Small intestine (tissue), 7 donors: ENCODE measurements at regions not wholly inside any gene's neighbourhood (a gene's known extent, or its start where the extent isn't known, plus 50 kb on each side); places are given as distances from the start of the nearest gene placed in this dataset.

ENCODE experiments used
- DNase-seq, 2 donors: peaks; one replicate each; pipeline versions ENCODE4 v3.0.0 to v3.0.0-alpha.2; 2013
- FAIRE-seq: peaks from 2 replicates; lab custom pipeline; 2012; peaks lifted over from hg19 to GRCh38; lab: Jason Lieb, UNC
- H3K27ac ChIP-seq, 3 donors: one replicate each; pipeline ENCODE4 v1.5.1; 2013; ENCODE audit warnings: low read length in 2 of 3, mild to moderate bottlenecking in 2 of 3, control low read depth in 1 of 3, inconsistent platforms in 1 of 3, low read depth in 1 of 3, moderate library complexity in 1 of 3
- H3K27me3 ChIP-seq, 3 donors: one replicate each; pipeline ENCODE4 v1.6.1; 2013; ENCODE audit warnings: low read length in 3 of 3, inconsistent platforms in 1 of 3; ENCODE audit not compliant: control insufficient read depth in 3 of 3, insufficient read depth in 3 of 3
- H3K36me3 ChIP-seq, 3 donors: one replicate each; pipeline ENCODE4 v1.6.1; 2013; ENCODE audit warnings: low read length in 3 of 3, inconsistent platforms in 1 of 3, low read depth in 1 of 3, mild to moderate bottlenecking in 1 of 3, moderate library complexity in 1 of 3; ENCODE audit not compliant: control insufficient read depth in 3 of 3, insufficient read depth in 2 of 3
- H3K4me1 ChIP-seq, 3 donors: one replicate each; pipeline ENCODE4 v1.6.1; 2013; ENCODE audit warnings: low read length in 2 of 3, inconsistent platforms in 1 of 3, low read depth in 1 of 3, mild to moderate bottlenecking in 1 of 3, moderate library complexity in 1 of 3; ENCODE audit not compliant: control insufficient read depth in 3 of 3, insufficient read depth in 2 of 3
- H3K4me3 ChIP-seq, 3 donors: one replicate each; pipeline ENCODE4 v1.5.1; 2013; ENCODE audit warnings: low read length in 3 of 3, control low read depth in 1 of 3, inconsistent platforms in 1 of 3, low read depth in 1 of 3, mild to moderate bottlenecking in 1 of 3, moderate library complexity in 1 of 3
- H3K9me3 ChIP-seq, 2 donors: one replicate each; pipeline ENCODE4 v1.6.1; 2013; ENCODE audit warnings: low read depth in 1 of 2, low read length in 1 of 2; ENCODE audit not compliant: control insufficient read depth in 2 of 2, insufficient read depth in 1 of 2
- WGBS, 3 donors: extraction: QIAGEN DNeasy Blood & Tissue Kit; methylation state at CpG; one replicate each; pipeline ENCODE4 v1.1.7; 2013; 5-methylcytosine and 5-hydroxymethylcytosine counted together
- donor health status: healthy with polysubstance abuse.
- donor health status: control.
- donor health status: control.
- donor health status: Bipolar disorder and iron deficiency.
- donor health status: healthy.

DNA sequence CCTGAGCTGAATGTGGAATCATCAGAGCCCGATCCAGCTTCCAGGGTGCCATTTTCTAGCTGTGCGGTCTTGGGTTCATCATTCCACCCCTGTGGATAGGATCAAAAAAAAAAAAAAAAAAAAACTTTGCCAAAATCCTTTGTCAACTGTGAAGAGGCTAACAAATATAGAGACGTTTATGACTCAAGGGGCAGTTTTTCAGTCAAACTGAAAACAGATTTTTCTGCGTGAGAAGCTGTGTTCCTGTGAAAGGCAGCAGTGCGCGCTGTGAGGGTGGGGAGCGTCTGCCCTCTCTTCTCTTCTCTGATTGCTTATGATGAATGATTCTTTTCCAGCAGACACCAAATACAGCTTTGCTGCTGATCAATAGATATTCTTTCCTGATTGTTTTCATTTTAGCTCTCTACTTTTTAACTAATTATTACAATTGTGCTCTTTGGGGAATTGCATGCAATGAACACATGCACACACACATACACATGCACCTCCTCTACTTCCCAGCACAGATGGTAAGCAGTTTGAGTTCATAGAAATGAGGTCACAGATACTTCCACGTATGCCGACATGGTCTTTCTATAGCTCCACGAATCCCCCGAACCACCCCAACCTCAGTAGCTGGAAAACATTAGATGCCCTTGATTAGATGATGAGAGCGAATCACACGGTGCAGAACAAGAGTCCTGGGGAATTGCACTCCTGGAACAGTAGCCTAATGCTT, 175.4 kb downstream of the NRP2 start:
- no peak for FAIRE-seq
- no peaks in the 10 kb centered on the region for H3K4me1 ChIP-seq
- WGBS, 3 donors = 83 to 95% (median 88%) methylated on average over 13 of the region's 13 CpGs
- no peak overlapping the region for H3K4me3 ChIP-seq
- H3K9me3 ChIP-seq = no peaks in the 10 kb centered on the region
- no peak overlapping the region for H3K27ac ChIP-seq
- no peaks in the 10 kb centered on the region for H3K27me3 ChIP-seq
- DNase-seq = no peak
- no peaks in the 10 kb centered on the region for H3K36me3 ChIP-seq

- no peaks in the 10 kb centered on the region for H3K4me1 ChIP-seq
- peaks cover 0 to 3% (median 0%) of the 10 kb centered on the region in 3 donors for H3K27me3 ChIP-seq
- WGBS, 3 donors = 60 to 63% (median 60%) methylated on average over 3 of the region's 3 CpGs
- H3K9me3 ChIP-seq = no peaks in the 10 kb centered on the region
- DNase-seq (no peak), FAIRE-seq (no peak)
- H3K27ac ChIP-seq = no peak overlapping the region
- no peaks in the 10 kb centered on the region for H3K36me3 ChIP-seq
- no peak overlapping the region for H3K4me3 ChIP-seq
Measured at GRCh38 chr2:205852457-205852856, 170.2 kb downstream of the NRP2 start.

- no peaks in the 10 kb centered on the region for H3K36me3 ChIP-seq
- 86 to 92% (median 88%) methylated on average over 5 of the region's 5 CpGs for WGBS, 3 donors
- FAIRE-seq = no peak
Measured at GRCh38 chr2:205850611-205851010, 168.3 kb downstream of the NRP2 start.

GRCh38 chr2:205850132-205850531, 167.8 kb downstream of the NRP2 start:
- H3K4me3 ChIP-seq = no peak overlapping the region
- no peak for DNase-seq
- H3K4me1 ChIP-seq = no peaks in the 10 kb centered on the region
- peaks cover 0 to 3% (median 0%) of the 10 kb centered on the region in 3 donors for H3K27me3 ChIP-seq
- FAIRE-seq = no peak
- no peaks in the 10 kb centered on the region for H3K9me3 ChIP-seq
- no peaks in the 10 kb centered on the region for H3K36me3 ChIP-seq
- 84% methylated on average over 5 of the region's 5 CpGs for WGBS, 3 donors
- H3K27ac ChIP-seq = no peak overlapping the region

More at GRCh38 chr2:205850611-205851010, 168.3 kb downstream of the NRP2 start:
- Histone ChIP-seq H3K27me3 (peaks cover 0 to 3% (median 0%) of the 10 kb centered on the region in 3 donors), H3K4me3 (no peak overlapping the region), H3K27ac (no peak overlapping the region), H3K4me1 (no peaks in the 10 kb centered on the region), H3K9me3 (no peaks in the 10 kb centered on the region)
- no peak for DNase-seq

DNA sequence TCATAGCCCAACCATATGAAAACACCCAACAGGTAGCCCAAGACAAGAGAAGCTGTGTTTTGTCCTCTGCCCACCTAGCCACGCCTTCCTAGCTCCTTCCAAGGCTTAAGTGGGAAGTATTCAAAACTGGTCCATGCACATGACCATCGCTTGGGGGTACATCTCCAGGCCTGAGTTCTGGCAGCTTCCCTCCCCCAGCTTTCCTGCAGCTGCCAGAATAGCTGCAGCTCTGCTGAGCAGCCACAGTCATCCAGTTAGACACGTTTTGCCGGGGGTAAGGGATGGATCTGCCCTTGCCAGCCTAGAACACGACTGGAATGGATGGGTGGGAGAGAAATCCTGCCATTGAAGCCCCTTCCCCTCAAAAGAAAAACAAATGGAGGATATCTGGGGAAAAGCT, 166.8 kb downstream of the NRP2 start:
- FAIRE-seq (no peak), DNase-seq (no peak)
- H3K27me3 ChIP-seq = peaks cover 0 to 3% (median 0%) of the 10 kb centered on the region in 3 donors
- H3K36me3 ChIP-seq = no peaks in the 10 kb centered on the region
- WGBS, 3 donors = 43 to 51% (median 46%) methylated on average over 5 of the region's 5 CpGs
- no peak overlapping the region for H3K4me3 ChIP-seq
- H3K9me3 ChIP-seq = no peaks in the 10 kb centered on the region
- no peak overlapping the region for H3K27ac ChIP-seq
- H3K4me1 ChIP-seq = no peaks in the 10 kb centered on the region

DNA sequence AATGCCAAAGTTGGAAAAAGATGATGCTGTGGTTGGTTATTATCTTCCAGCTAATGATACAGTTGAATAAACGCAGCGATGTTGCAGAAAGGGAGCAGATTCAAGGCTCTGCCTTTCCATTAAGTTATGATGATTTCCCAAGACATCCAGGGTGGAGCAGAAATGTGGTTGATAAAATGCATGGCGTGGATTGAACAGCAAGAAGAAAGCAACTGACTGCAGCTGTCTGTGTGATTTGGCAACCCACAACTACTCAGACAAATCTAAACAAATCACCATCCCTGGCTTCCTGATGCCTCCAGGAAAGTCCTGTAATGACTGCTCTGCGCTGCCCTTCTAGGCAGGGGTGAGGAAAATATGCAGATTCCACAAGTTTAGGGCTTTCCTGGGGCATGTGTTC, 166.3 kb downstream of the NRP2 start:
- no peaks in the 10 kb centered on the region for H3K9me3 ChIP-seq
- FAIRE-seq (no peak), DNase-seq (no peak)
- 47 to 68% (median 65%) methylated on average over 4 of the region's 4 CpGs for WGBS, 3 donors
- no peaks in the 10 kb centered on the region for H3K36me3 ChIP-seq
- peaks cover 0 to 3% (median 0%) of the 10 kb centered on the region in 3 donors for H3K27me3 ChIP-seq
- H3K4me3 ChIP-seq = no peak overlapping the region
- H3K4me1 ChIP-seq = no peaks in the 10 kb centered on the region
- H3K27ac ChIP-seq = no peak overlapping the region
